ENCODE measurements at regions not wholly inside any gene's neighbourhood (a gene's known extent, or its start where the extent isn't known, plus 50 kb on each side); places are given as distances from the start of the nearest gene placed in this dataset.

- 54 to 65% methylated on average over 1 of the region's 1 CpG for WGBS, 2 donors
- H3K27ac ChIP-seq (ENCODE audit: low read depth in 1 of 2, low read length in 1 of 2): no peak overlapping the region
- no peaks in the 10 kb centered on the region for H3K27me3 ChIP-seq (ENCODE audit: control insufficient read depth in 3 of 3, insufficient read depth in 3 of 3, low read length in 2 of 3)
- no peaks in the 10 kb centered on the region for H3K9me3 ChIP-seq (ENCODE audit: control insufficient read depth in 4 of 4, insufficient read depth in 3 of 4, low read length in 3 of 4)
- ATAC-seq (ENCODE audit: insufficient read depth, low FRiP score) (peak; percentile 38), DNase-seq (no peak)
- H3K4me3 ChIP-seq: no peak overlapping the region
- H3K9ac ChIP-seq (ENCODE audit: insufficient read depth in 1 of 2, low read length in 2 of 2): no peak overlapping the region
- peaks cover 0 to 3% (median 0%) of the 10 kb centered on the region in 5 donors for H3K4me1 ChIP-seq (ENCODE audit: control insufficient read depth in 5 of 5, insufficient read depth in 5 of 5, low read length in 5 of 5)
- no peaks in the 10 kb centered on the region for H3K36me3 ChIP-seq (ENCODE audit: control insufficient read depth in 4 of 4, insufficient read depth in 4 of 4, low read length in 4 of 4)
- TF ChIP-seq, protein P1, sequence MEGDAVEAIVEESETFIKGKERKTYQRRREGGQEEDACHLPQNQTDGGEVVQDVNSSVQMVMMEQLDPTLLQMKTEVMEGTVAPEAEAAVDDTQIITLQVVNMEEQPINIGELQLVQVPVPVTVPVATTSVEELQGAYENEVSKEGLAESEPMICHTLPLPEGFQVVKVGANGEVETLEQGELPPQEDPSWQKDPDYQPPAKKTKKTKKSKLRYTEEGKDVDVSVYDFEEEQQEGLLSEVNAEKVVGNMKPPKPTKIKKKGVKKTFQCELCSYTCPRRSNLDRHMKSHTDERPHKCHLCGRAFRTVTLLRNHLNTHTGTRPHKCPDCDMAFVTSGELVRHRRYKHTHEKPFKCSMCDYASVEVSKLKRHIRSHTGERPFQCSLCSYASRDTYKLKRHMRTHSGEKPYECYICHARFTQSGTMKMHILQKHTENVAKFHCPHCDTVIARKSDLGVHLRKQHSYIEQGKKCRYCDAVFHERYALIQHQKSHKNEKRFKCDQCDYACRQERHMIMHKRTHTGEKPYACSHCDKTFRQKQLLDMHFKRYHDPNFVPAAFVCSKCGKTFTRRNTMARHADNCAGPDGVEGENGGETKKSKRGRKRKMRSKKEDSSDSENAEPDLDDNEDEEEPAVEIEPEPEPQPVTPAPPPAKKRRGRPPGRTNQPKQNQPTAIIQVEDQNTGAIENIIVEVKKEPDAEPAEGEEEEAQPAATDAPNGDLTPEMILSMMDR (IDR thresholded peaks at IDR 0.05; ENCODE audit: control extremely low read depth, extremely low read depth): no peak
Measured at GRCh38 chr3:105014631-105015030, 352.1 kb upstream of the ALCAM start.

DNA sequence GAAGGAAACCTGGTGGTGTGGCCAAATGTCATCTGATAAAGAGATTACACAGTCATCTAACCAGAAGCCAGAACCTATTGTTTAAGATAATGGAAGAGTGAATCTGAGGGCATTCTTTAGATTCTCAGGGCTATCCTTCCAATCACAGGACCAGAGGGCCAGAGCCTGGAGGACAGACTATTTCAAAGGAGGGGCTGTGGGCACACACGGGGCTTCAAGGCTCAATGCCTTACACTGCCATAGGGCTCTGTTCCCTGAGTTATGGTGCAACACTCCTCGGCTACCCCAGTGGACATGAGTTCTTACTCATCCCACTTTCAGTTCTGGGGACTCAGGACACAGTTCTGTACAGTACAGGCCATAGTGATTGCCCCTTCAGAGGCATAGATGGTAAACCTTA is 343.9 kb upstream of the ALCAM start:
- no peaks in the 10 kb centered on the region for H3K4me1 ChIP-seq (ENCODE audit: control insufficient read depth in 5 of 5, insufficient read depth in 5 of 5, low read length in 5 of 5)
- ATAC-seq (ENCODE audit: insufficient read depth, low FRiP score) (no peak), DNase-seq (no peak)
- no peaks in the 10 kb centered on the region for H3K36me3 ChIP-seq (ENCODE audit: control insufficient read depth in 4 of 4, insufficient read depth in 4 of 4, low read length in 4 of 4)
- H3K27me3 ChIP-seq (ENCODE audit: control insufficient read depth in 3 of 3, insufficient read depth in 3 of 3, low read length in 2 of 3): no peaks in the 10 kb centered on the region
- TF ChIP-seq, protein P1 (IDR thresholded peaks at IDR 0.05; ENCODE audit: control extremely low read depth, extremely low read depth): no peak
- H3K4me3 ChIP-seq: no peak overlapping the region
- no peaks in the 10 kb centered on the region for H3K9me3 ChIP-seq (ENCODE audit: control insufficient read depth in 4 of 4, insufficient read depth in 3 of 4, low read length in 3 of 4)
- H3K27ac ChIP-seq (ENCODE audit: low read depth in 1 of 2, low read length in 1 of 2): no peak overlapping the region
- WGBS, 2 donors: 78 to 79% methylated on average over 2 of the region's 2 CpGs
- H3K9ac ChIP-seq (ENCODE audit: insufficient read depth in 1 of 2, low read length in 2 of 2): no peak overlapping the region

- 60 to 78% methylated on average over 1 of the region's 1 CpG for WGBS, 2 donors
- DNase-seq: peak in 1 of 3 donors; percentile 3
- ATAC-seq (ENCODE audit: insufficient read depth, low FRiP score): peak; percentile 37
Measured at GRCh38 chr3:105030211-105030610, 336.5 kb upstream of the ALCAM start.

More at GRCh38 chr3:105030211-105030610, 336.5 kb upstream of the ALCAM start:
- Histone ChIP-seq H3K9ac (ENCODE audit: insufficient read depth in 1 of 2, low read length in 2 of 2) (no peak overlapping the region), H3K27ac (ENCODE audit: low read depth in 1 of 2, low read length in 1 of 2) (no peak overlapping the region), H3K4me1 (ENCODE audit: control insufficient read depth in 5 of 5, insufficient read depth in 5 of 5, low read length in 5 of 5) (peaks cover 0 to 4% (median 0%) of the 10 kb centered on the region in 5 donors), H3K9me3 (ENCODE audit: control insufficient read depth in 4 of 4, insufficient read depth in 3 of 4, low read length in 3 of 4) (no peaks in the 10 kb centered on the region), H3K27me3 (ENCODE audit: control insufficient read depth in 3 of 3, insufficient read depth in 3 of 3, low read length in 2 of 3) (no peaks in the 10 kb centered on the region), H3K36me3 (ENCODE audit: control insufficient read depth in 4 of 4, insufficient read depth in 4 of 4, low read length in 4 of 4) (no peaks in the 10 kb centered on the region), H3K4me3 (no peak overlapping the region)
- TF ChIP-seq, protein P1 (IDR thresholded peaks at IDR 0.05; ENCODE audit: control extremely low read depth, extremely low read depth): no peak

Data from lung (tissue), 11 donors.